HL-60 (cell line): ENCODE measurements at regions not wholly inside any gene's neighbourhood (a gene's known extent, or its start where the extent isn't known, plus 50 kb on each side); places are given as distances from the start of the nearest gene placed in this dataset.

Experiments
- DNase-seq, 2 experiments: peaks; one replicate each; pipeline ENCODE4 v3.0.0-alpha.2; 2010 to 2020; ENCODE audit warnings: low read depth in 1 of 2, low spot score in 1 of 2
- H3K27ac ChIP-seq: fragments of 250-450 bp; sonication (Bioruptor Pico); replicated peaks from 2 replicates; pipeline ENCODE4 v1.5.1; 2020; ENCODE audit warnings: mild to moderate bottlenecking, moderate library complexity
- H3K27me3 ChIP-seq: fragments of 250-450 bp; sonication (Bioruptor Pico); 2 replicates; pipeline ENCODE4 v1.5.1; 2021; ENCODE audit warnings: mild to moderate bottlenecking, moderate library complexity; ENCODE audit not compliant: insufficient read depth, poor library complexity, severe bottlenecking
- H3K4me3 ChIP-seq: replicated peaks from 2 replicates; pipeline ENCODE4 v1.5.1; 2011; ENCODE audit warnings: mild to moderate bottlenecking, control low read depth, low read length; ENCODE audit not compliant: insufficient read depth
- GABPA ChIP-seq: IDR thresholded peaks from 2 replicates; pipeline ENCODE4 v1.6.1; 2012; ENCODE audit warnings: low read depth
- POLR2AphosphoS5 ChIP-seq: IDR thresholded peaks from 2 replicates; pipeline ENCODE4 v1.6.1; 2012; ENCODE audit warnings: low read depth
- SPI1 ChIP-seq: IDR thresholded peaks from 2 replicates; pipeline ENCODE4 v1.6.1; 2012; ENCODE audit warnings: low read depth, mild to moderate bottlenecking, borderline replicate concordance
- TF ChIP-seq, protein P1 (sequence below): IDR thresholded peaks from one replicate; pipeline ENCODE4 v1.5.1; 2011; ENCODE audit warnings: low read length, control low read depth, inconsistent platforms; ENCODE audit not compliant: insufficient read depth
- TF ChIP-seq, protein P2 (sequence below): IDR thresholded peaks from 2 replicates; pipeline ENCODE4 v1.6.1; 2012; ENCODE audit warnings: low read depth; ENCODE audit not compliant: insufficient replicate concordance

DNA sequence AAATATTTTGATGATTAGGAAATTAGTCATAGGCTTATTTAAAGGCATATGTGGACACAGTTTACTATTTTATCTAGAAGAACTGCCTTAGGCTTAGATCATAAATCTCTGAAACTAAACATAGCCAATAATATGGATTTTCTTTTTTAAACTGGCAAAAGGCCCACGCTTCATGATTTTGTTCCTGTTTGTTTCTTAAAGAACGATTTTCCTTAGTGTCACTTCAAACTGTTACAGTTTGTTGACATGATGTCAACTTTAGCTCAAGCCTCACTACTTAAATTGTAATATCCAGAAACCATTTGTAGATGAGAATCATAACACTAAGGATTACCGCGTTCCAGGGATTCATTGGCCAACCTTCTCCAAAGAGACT, 322.6 kb downstream of the HHIPL2 start:
- no peak overlapping the region for H3K4me3 ChIP-seq
- DNase-seq: no peak
- TF ChIP-seq POLR2AphosphoS5 (no peak), SPI1 (no peak), GABPA (no peak)
- TF ChIP-seq, protein P1, sequence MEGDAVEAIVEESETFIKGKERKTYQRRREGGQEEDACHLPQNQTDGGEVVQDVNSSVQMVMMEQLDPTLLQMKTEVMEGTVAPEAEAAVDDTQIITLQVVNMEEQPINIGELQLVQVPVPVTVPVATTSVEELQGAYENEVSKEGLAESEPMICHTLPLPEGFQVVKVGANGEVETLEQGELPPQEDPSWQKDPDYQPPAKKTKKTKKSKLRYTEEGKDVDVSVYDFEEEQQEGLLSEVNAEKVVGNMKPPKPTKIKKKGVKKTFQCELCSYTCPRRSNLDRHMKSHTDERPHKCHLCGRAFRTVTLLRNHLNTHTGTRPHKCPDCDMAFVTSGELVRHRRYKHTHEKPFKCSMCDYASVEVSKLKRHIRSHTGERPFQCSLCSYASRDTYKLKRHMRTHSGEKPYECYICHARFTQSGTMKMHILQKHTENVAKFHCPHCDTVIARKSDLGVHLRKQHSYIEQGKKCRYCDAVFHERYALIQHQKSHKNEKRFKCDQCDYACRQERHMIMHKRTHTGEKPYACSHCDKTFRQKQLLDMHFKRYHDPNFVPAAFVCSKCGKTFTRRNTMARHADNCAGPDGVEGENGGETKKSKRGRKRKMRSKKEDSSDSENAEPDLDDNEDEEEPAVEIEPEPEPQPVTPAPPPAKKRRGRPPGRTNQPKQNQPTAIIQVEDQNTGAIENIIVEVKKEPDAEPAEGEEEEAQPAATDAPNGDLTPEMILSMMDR: no peak
- TF ChIP-seq, protein P2, sequence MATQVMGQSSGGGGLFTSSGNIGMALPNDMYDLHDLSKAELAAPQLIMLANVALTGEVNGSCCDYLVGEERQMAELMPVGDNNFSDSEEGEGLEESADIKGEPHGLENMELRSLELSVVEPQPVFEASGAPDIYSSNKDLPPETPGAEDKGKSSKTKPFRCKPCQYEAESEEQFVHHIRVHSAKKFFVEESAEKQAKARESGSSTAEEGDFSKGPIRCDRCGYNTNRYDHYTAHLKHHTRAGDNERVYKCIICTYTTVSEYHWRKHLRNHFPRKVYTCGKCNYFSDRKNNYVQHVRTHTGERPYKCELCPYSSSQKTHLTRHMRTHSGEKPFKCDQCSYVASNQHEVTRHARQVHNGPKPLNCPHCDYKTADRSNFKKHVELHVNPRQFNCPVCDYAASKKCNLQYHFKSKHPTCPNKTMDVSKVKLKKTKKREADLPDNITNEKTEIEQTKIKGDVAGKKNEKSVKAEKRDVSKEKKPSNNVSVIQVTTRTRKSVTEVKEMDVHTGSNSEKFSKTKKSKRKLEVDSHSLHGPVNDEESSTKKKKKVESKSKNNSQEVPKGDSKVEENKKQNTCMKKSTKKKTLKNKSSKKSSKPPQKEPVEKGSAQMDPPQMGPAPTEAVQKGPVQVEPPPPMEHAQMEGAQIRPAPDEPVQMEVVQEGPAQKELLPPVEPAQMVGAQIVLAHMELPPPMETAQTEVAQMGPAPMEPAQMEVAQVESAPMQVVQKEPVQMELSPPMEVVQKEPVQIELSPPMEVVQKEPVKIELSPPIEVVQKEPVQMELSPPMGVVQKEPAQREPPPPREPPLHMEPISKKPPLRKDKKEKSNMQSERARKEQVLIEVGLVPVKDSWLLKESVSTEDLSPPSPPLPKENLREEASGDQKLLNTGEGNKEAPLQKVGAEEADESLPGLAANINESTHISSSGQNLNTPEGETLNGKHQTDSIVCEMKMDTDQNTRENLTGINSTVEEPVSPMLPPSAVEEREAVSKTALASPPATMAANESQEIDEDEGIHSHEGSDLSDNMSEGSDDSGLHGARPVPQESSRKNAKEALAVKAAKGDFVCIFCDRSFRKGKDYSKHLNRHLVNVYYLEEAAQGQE: no peak
- H3K27me3 ChIP-seq: no peaks in the 10 kb centered on the region
- no peak overlapping the region for H3K27ac ChIP-seq

DNA sequence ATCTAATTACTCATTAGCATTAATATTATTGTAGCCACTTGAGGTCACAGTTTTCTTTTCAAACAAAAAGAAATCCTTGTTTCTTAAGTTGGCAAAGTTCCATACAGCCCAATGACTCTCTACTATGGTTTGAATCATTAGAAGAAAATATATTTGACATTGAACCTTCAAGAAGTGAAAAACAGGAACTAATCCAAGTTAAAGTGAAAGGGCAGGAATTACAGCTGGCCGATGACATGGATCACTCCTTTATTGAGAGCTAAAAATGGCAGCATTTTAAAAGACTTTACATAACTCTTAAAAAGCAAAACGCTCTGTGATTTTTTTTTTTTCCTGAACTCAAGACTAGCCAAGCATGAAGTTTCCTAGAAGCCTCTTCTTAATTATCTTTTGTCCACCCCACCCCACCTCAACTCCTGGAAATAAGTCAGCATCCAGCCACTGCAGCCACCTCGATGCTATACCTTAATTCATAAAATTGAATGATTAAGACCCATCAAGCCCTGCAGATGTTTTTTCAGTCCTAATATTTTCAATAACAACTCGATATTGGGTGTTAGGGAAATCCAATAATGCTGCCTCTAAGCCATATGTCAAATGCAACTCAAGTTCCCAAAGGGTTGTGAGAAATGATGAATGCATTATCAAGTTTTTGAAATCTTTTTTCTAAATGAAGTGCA, 323.1 kb downstream of the HHIPL2 start:
- Histone ChIP-seq H3K27ac (no peak overlapping the region), H3K4me3 (no peak overlapping the region), H3K27me3 (no peaks in the 10 kb centered on the region)
- no peak for DNase-seq
- TF ChIP-seq POLR2AphosphoS5: no peak
- no peak for TF ChIP-seq GABPA
- TF ChIP-seq, protein P2: no peak
- TF ChIP-seq, protein P1: no peak
- no peak for TF ChIP-seq SPI1

DNA sequence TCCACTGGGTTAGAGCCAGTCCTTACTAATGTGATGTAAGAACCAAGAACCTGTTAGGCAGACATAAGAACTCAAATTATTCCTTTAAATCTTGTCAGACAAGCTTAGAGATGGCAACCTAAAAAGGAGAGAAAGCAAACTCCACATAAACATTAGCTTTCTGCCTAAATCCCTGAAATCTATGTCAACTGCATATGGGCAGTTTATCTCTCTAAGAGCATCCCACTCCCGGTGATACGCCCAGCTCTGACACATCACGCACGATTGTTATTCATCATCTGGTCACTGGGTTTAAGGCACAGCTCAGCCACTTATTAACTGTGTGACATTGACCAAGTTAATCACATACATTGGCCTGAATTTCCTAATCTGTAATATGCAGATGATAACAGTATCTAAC, 323.7 kb downstream of the HHIPL2 start:
- Histone ChIP-seq H3K27ac (no peak overlapping the region), H3K4me3 (no peak overlapping the region), H3K27me3 (no peaks in the 10 kb centered on the region)
- TF ChIP-seq, protein P2: no peak
- TF ChIP-seq GABPA: no peak
- no peak for TF ChIP-seq POLR2AphosphoS5
- TF ChIP-seq, protein P1: no peak
- no peak for TF ChIP-seq SPI1
- no peak for DNase-seq
